GM04503 (cell line): ENCODE measurements at regions not wholly inside any gene's neighbourhood (a gene's known extent, or its start where the extent isn't known, plus 50 kb on each side); places are given as distances from the start of the nearest gene placed in this dataset.

Experiments used
- DNase-seq: peaks from one replicate; pipeline ENCODE4 v3.0.0-alpha.2; 2012; ENCODE audit warnings: low read depth

DNA sequence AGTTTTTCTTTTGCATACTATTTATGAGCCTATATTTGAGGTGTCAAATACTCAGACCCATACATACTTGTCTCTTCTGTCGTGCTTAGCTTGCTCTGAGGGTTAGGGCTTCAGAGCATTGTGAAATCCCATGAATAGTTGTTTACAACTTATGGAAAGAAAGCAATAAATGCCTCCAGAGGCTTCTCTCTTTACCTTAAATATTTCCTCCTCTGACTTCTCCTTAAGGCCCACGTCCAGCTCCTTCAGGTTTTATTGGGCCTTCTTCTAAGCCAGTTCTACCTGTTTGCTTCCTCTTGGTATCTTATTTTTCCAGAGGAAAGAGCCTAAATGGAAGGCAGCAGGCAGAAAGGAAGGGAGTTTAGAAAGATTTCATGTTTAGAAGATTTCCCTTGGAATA lies 218.6 kb downstream of the SPTSSA start:
- no peak for DNase-seq

DNA sequence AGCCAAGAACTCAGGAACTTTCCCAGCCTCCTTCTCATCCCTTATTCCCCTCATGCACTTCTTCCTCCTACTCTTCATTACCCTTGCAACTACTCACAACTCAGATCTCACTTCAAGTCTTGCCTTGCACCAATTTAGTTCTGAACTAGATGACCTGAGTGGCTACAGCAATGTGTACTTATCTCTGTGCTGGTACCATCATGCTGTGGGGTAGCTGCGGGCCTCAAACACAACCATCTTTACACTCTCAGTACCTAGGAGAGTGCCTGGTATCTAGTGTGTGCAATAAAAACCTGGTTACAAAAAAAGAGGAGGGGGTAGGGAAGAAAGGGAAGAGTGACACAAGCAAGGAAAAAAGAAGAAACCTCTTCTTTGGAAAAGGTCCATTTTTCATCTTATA lies 219.0 kb downstream of the SPTSSA start:
- no peak for DNase-seq

DNA sequence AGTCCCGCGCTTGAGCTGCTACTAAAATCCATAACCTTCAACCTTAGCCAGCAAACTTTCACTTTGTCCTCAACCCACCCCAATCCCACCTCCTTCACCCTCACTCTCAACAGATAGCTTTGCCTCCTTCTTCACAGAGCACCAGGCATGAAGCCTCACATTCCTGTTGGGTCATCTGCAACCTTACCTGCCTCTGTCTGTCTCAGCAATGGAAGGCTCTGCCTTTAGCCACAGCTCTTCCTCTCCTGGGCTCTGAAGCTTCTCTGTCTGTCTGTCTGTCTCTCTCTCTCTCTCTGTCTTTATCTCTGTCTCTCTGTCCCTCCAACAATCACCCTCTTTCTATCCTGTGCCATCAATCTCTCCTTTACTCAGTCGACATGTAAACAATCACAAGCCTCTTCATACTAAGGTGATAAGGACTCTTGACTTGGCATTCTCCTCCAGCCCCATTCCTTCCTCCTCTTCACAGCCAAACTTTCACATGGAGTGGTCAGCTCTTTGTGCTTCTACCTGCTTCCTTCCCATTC lies 220.8 kb downstream of the SPTSSA start:
- DNase-seq = no peak

DNA sequence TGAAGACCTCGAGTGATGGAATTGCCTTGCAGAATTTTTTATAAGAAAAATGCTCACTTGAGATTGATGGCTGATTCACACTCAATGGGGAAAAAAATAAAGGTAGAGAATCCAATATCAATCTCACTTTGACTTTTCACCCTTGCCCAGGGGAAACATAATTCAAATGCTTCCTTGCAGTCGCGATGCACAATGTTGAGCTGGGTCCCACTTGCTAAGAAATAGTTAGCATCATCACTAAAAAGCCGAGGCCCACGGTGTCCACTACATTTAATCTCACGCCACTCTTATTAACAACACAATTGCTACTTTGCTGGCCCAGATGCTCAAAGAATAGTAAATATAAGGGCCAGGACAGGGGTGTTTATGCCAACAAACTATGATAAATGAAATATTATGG lies 223.4 kb downstream of the SPTSSA start:
- no peak for DNase-seq

DNA sequence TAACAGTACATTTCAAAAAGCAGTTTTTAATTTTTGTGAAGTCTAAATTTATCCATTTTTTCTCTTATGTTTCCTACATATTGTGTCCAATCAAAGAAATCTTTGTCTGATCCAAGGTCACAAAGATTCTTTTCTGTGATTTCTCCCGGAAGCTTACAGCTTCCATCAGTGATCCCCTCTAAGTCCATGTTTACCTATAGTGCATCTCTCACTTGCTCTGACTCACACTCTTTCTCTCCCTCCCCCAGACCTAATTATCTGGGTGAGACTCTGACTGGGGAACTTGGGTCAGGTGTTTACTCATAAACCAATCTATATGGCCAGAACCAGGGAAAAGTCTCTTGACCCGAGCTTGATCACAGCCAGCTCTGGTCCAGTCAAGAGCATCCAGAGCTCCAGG lies 224.4 kb downstream of the SPTSSA start:
- no peak for DNase-seq

DNA sequence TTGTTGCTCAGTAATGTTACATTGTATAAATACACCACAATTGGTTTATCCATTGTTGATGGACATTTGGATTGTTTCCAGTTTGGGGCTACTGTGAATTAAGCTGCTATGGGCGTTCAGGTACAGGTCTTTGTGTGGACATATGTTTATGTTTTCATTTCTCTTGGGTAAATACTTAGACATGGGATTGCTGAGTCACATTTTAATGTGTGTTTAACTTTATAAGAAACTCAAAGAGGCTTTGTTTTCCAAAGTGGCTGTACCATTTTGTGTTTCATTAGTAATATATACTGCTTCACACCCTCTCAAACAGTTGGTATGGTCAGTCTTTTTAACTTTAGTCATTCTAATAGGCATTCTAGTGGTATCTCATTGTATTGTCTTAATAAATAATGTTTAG lies 225.0 kb downstream of the SPTSSA start:
- DNase-seq = no peak

DNA sequence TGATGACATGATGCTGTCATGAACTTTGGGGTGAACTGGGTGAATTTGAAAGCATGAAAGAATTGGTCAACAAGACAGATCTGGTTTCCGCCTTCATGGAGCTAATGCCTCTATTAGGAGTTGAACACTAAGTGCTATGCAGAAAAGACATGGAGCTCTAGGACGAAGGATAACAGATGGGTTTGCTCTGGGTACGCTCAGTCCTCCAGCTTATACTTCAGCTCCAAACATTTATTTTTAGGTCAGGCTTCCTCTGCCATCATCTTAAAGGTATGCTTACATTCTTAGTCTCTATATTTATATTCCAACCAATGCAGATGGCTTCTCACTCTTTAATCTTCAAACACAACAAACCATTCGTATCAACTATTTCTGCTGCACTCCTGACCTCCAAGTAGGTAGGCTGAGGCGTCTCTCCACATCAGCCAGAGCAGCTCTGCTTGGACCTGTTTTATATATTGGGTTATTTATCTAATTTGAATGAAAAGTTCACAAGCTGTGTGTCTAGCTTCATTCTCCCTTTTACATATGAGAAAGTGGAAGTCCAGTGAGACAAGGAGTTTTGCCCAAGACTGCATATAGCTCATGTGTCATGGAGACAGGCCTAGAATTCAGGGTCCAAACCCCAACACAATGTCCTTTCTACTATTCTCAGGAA lies 226.3 kb downstream of the SPTSSA start:
- no peak for DNase-seq

DNA sequence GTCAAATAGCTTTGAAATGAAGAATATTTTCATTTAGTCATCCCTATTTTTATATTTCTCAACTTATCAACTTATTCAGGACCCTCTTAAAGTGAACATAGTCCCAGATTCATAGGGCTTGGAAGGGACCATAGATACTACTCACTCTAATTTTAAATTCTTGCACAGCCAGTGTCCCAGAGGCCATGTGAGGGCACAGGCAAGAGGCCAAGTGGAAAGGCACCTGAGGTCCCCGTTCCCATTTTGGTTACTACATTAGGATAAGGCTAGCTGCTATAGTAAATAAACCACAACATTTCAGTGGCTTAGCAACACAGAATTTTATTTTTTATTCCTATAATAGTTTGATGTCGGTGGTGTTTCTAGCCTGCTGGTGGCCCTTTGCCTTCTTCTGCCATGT lies 227.8 kb downstream of the SPTSSA start:
- no peak for DNase-seq

DNA sequence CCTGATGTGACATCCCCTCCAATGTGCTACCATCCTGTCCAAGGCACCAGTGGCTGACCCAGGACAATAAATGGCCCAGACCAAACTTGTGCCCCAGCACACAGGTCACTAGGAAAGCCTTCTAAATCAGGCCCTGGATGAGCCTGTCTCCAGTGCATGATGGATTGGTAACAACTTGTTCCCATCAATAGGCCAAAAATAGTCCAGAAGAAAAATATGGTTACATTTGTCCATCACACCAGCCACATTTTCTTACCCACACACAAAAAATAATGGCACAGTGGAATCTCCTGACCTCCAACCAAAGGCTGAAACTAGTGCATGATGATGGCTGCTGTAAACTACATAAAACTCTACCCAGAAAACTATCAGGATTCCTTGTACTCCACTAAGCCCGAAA lies 228.4 kb downstream of the SPTSSA start:
- DNase-seq = no peak

DNA sequence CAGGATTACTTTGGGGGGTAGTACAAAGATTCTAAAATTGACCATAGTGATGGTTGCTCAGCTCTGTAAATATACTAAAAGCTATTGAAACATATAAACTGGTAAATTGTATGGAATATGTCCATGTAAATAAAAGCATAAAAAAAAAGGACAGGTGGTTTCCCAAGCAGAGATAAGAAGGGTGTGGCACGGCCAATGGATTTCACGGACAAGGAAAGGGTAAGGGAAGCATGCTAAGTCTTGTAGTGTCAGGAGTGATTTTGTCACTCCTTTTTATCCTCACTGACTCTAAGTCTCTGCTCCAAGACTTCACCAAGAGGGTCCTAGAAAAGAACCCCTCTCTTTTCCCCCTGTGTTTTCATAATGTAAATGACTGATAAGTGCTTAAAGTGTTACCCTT lies 229.2 kb downstream of the SPTSSA start:
- DNase-seq = no peak

DNA sequence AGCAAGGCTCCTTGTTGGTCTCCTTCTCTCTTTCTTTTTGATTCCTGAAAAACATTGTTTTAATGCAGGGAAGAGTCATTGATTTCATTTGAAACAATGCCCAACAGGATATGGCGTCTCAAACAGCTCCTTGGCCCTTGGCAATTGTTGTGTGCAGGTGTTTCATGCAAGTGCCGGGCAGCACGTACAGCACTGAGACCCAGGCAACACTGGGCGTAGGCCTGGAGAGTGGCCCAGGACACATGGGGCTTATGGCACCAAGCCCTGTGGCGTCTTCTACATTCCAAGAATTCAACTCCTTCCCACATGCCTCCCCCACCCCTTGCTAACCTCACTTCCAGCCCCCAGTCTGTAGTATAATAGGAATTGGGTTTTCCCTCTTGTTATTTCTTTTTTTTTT lies 230.4 kb downstream of the SPTSSA start:
- DNase-seq = no peak

DNA sequence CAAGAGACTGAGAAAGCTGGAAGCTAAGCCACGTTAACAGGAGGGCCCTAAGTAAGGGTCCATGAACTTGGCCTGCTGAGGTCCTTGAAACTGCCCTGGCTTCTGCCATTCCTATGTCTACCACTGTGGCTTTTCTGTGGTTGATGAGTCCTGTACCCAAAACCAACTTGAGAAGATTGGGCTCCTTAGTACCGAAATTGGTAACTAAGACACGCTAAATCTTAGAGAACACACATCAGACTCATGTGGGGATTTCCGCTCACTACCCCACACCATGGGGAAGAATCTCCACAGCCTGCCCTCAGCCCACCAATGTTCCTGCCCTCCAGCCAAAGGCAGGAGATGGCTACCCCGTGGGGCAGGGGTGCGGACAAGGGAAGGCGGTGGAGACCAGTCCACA lies 232.9 kb downstream of the SPTSSA start:
- DNase-seq = no peak

DNA sequence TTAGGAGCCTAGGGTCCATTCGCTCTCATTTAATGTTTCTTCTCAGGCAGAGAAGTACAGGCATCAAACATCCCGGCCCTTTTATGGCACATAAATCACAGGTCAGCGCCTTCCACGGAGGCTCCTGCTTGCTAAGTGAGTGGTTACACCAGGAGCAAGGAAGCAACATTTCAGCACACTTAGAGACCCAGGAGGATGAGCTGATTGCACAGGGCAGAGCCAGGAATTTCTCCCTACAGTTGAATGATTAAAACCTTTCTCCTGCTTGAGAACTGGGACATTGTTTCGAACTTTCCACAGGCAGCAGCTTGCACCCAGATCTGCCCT lies 233.4 kb downstream of the SPTSSA start:
- DNase-seq = no peak

DNA sequence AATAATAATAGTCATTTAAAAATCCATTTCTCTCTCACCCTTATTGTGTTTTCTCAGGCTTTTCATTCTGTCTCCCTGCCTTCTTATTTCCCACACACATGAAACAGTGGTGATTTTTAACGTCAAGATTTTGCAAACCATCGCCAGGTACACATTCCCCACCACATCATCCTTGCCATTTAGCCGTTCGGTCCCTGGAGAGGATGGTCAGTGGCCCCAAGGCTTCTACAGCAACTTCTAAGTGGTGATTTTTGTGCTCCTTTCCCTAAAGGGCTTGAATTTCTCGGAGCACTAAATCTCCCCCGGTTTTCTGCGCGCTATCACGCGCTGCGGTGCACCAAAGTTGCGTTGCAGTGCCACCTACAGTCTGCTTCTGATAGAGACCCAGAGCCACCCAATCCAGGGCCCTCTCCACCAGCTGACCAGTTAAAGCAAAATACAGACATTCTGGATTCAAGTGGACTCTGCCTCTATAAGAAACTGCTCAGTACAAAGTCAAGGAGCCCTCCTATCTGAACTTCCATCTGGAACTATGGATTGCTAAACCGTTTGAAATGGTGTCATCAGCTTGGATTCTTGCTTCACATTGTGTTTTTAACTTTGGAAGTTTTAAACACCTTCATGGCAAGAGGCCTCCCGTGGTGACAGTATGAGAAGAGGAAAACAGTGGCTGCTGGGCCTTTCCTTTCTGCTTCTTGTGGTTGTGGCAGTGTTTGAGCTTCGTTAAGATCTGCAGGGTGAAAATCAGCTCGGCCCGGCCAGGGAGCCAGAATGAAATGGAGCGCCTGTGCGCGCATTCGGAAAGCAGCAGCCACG lies 234.0 kb downstream of the SPTSSA start:
- no peak for DNase-seq

DNA sequence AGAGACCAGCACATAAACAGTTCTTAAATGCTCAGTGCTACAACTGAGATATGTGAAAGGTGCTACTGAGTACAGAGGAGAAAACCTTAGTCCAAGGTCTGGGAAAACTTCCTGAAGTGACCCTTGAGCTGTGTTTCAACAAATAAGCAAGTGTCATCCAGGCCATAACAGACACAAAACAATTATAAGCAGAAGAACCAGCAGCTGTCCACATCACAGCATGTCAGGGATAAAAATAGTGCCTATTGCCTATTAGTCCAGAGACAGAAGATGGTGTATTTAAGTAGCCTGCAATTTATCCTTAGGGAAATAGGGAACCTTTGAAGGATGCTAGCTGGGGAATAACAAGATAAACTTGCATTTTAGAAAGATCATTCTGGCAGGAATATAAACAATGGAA lies 237.8 kb downstream of the SPTSSA start:
- DNase-seq = no peak

DNA sequence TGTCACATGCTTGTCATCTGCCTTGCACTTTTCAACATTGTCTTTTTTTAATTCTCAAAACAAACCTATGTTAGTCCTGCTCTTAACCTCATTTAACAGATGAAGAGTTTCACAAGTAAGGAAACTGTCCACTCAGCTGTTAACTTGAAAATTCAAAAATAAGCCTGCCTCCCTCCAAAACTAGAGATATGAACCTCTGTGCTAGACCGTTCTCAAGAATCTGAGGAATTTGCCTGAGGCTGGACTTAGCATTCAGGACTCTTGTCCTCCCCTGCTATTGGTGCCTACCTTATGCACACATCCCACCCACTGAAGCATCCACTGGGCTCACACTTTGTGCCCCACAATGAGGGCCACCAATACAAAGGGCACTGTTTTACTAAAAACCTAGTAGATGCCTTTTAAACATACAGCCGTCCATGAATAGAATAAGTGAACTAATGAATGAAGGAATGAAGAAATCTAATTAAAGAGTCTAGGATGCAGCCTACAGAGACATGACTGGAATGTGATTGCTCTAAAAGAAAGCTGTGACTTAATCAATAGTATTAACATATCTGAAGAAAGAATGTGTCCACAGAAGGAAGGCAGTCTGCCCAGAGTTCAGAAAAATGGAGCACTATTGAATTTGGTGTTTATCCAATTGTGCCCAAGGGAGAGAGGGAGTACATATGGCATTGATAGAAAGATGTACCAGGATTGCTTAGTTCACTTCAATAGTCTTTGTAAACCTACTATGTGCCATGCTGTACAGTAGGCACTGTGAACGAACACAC lies 238.5 kb downstream of the SPTSSA start:
- DNase-seq = no peak

DNA sequence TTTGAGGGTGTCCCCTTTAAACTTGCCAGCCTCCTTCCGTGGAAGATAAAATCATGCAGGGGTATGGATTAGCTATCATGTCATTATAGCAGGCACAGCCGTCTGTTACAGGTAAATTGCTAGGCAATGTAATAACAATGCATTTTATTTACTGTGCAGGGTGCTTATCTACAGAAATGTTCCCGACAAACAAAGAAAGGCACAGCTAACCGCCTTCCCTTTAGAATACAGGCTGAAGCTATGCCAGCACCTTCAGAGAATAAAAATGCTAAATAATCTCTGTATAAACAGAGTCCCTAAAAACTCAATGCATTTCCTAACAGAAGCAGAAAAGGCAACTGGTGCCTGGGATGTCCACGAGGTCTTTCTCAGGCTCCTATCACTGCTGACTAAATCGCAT lies 239.2 kb downstream of the SPTSSA start:
- no peak for DNase-seq

DNA sequence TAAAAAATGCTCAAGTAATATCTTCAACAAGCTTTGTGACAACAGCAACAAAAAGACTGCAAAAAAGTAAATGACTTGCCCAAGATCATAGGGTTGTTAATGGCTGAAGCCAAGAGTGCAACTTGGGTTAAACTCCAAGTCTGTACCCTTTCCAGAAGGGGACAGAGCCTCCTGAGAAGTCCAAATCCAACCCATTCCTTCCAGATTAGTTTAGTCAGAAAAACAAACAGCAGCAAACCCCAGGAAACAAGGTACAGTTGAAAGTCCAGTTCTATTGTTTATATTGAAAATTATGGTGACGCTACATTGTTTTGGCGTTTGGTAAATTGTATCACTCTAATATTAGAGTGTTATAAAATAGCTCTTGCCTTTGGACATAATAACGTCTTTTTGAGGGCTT lies 239.9 kb downstream of the SPTSSA start:
- DNase-seq = no peak

DNA sequence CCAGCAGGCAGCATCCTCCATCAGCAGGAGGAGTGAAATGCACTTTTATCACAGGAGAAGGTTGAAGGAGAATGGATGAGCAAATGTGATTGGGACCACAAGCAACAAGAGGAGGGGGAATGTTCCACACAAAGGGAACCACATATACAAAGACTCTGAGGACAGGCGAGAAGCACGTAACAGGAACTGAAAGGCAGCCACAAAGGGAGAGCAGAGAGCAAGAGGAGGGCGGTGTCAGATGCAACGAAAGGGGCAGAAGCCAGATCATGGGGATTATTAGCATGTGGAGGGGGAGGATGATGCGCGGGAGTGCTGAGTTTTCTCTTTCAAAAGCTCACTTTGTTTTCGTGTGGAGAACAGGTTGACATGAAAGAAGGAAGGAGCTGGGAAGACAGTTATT lies 241.1 kb downstream of the SPTSSA start:
- DNase-seq = no peak

DNA sequence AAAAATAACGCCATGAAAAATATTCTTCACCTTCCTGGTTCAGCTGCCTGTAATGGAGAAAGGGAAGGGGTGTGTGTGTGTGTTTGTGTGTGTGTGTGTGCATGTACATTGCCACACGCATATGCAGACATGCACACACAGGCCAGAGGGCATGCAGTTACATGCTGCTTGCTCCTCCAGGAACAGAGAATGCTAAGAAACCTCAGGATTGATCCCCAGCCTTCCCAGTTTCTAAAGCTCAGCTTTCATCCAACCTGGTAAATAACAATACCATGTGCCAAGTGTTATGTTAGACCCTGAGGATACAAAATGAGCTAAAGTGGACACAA lies 241.7 kb downstream of the SPTSSA start:
- no peak for DNase-seq

DNA sequence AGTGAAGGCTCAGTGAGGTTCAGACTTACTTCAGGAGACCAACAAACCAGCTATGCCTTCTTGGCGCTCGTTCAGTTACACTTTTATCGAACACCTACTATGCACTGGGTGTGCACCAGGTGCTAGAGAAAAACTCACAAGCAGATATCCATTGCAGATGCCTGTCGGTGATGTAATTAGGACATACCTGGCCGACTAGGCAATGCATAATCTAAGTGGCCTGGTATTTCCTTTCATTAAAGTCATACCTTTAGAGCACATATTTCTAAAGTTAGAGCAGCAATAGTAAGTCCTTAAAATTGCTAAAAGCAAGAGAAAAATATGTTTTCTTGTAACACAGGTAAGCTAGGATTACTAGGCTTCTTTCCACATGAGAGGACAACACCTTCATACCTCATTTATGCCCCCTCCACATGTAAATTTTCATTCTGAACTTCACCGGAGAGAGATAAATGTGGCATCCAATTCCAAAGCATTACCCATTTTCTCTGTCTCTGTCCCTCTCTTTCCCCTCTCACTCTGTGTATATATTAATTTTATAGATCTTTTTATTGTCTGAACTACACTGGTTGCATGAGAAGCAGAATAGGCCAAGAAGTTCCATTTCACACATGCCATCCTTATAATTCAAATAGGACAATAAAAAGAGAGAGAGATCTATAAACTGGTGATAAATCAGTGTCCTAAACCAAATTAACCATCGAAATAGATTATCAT lies 242.2 kb downstream of the SPTSSA start:
- DNase-seq = no peak

DNA sequence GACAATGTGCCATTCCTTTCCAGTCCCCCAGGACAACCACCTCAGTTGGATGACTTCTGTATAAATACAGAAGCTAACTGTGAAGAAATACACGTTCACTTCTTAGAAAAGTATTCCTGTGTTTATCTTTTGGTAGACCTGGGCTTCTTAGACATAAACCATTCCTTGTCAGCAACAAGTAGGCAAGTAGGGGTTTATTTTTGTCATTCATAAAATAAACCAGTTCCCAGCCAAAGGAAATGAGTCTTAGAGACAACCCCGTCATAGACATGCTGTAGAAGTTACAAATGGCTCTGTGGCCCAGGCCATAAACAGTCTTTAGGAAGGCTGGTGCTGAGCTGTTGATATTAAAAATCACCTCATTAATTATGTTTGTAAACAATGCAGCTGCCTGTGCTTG lies 243.2 kb downstream of the SPTSSA start:
- DNase-seq = no peak

DNA sequence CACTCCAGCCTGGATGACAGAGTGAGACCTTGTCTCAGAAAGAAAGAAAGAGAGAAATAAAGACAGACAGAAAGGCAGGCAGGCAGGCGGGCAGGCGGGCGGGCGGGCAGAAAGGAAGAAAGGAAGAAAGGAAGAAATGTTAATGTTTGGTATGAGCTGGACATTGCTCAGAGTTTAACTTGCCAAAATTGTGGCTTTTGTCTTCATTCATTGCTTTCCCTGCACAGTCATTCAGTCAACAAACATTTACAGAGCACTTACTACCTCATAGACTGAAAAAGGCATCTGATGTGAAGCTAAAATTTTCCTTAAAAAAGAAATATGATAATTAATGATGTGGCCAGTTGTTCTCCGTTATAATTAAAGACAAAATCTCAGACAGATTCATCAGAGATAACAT lies 247.1 kb downstream of the SPTSSA start:
- no peak for DNase-seq
